PC-9 (cell line): ENCODE measurements at regions not wholly inside any gene's neighbourhood (a gene's known extent, or its start where the extent isn't known, plus 50 kb on each side); places are given as distances from the start of the nearest gene placed in this dataset.

Experiments used
- EZH2 ChIP-seq: fragments of 200-600 bp; sonication (generic); IDR thresholded peaks from 2 replicates; pipeline ENCODE4 v1.8.0; 2017; ENCODE audit warnings: antibody characterized with exemption, low read depth
- TF ChIP-seq, protein P1 (sequence below): fragments of 200-600 bp; sonication (generic); conservative IDR thresholded peaks from 2 replicates; pipeline ENCODE4 v1.6.1; 2017; ENCODE audit warnings: mixed run types, antibody characterized with exemption, mild to moderate bottlenecking, moderate library complexity

DNA sequence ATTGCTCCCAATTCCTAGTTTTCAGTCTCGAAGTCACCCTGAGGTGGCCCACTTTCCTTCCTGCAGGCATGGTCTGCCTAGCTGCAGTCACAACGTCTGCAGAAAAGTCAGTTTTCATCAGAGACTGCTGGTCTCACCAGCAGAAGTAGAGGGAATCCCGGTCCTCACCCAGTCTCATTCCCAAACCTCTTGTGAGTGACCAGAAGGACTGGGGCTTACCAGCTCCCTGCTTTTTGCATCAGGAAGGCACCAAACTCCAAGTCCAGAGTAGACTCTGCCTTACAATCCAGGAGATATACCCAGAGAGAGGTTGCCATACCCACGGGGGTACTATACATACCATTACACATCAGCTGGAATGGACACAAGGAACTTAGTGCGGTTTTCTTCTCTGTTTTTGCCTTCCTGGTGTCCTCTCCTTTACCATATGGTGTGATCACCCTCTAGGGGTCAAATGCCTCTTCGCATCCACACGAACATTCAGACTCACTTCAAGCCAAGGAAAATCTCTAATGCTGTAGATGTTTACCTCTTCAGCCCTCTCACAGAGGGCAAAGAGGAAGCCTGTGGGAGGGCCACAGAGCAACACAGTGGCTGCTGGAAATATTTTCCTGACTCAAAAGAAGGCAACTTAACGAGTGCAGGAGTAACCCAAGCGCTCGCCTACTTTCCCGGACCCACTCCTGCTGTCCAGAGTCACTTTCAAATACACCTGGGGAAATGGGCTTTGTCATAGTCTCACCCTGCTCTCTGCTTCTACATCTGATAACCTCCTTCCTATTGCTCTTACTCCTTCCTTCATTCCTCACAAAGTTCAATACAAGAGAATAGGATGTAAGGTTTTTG is 220.9 kb downstream of the C7orf25 start:
- no peak for TF ChIP-seq EZH2
- TF ChIP-seq, protein P1, sequence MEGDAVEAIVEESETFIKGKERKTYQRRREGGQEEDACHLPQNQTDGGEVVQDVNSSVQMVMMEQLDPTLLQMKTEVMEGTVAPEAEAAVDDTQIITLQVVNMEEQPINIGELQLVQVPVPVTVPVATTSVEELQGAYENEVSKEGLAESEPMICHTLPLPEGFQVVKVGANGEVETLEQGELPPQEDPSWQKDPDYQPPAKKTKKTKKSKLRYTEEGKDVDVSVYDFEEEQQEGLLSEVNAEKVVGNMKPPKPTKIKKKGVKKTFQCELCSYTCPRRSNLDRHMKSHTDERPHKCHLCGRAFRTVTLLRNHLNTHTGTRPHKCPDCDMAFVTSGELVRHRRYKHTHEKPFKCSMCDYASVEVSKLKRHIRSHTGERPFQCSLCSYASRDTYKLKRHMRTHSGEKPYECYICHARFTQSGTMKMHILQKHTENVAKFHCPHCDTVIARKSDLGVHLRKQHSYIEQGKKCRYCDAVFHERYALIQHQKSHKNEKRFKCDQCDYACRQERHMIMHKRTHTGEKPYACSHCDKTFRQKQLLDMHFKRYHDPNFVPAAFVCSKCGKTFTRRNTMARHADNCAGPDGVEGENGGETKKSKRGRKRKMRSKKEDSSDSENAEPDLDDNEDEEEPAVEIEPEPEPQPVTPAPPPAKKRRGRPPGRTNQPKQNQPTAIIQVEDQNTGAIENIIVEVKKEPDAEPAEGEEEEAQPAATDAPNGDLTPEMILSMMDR: peak; percentile 56
